Mesothelial cell of epicardium (in vitro differentiated cells): ENCODE measurements at regions not wholly inside any gene's neighbourhood (a gene's known extent, or its start where the extent isn't known, plus 50 kb on each side); places are given as distances from the start of the nearest gene placed in this dataset.
"Not testable (repeated sequence)": the region's sequence is repeated elsewhere in the genome, so short reads cannot be mapped to it uniquely, and the experiment has no call there.

Experiments used
- DNase-seq, 2 experiments: peaks; one replicate each; pipeline ENCODE4 v3.0.0; 2021; ENCODE audit warnings: low spot score in 2 of 2; ENCODE audit not compliant: unreplicated experiment in 2 of 2
- H3K27ac Mint-ChIP-seq: 2 replicates; pipeline ENCODE4 v1.8.0; 2021; ENCODE audit warnings: mixed read lengths
- H3K27me3 Mint-ChIP-seq: 2 replicates; pipeline ENCODE4 v1.8.0; 2021; ENCODE audit warnings: low read depth, mixed read lengths
- H3K36me3 Mint-ChIP-seq: 2 replicates; pipeline ENCODE4 v1.8.0; 2021; ENCODE audit warnings: mixed read lengths
- H3K4me1 Mint-ChIP-seq: 2 replicates; pipeline ENCODE4 v1.8.0; 2021; ENCODE audit warnings: mixed read lengths
- H3K4me3 Mint-ChIP-seq: 2 replicates; pipeline ENCODE4 v1.8.0; 2021; ENCODE audit warnings: mild to moderate bottlenecking, moderate library complexity, mixed read lengths
- H3K9me3 Mint-ChIP-seq: 2 replicates; pipeline ENCODE4 v1.8.0; 2021; ENCODE audit warnings: mixed read lengths
- CTCF ChIP-seq: fragments of 200-600 bp; sonication (generic); IDR thresholded peaks from one replicate; pipeline ENCODE4 v1.5.0; 2021; ENCODE audit warnings: antibody characterized with exemption; ENCODE audit not compliant: unreplicated experiment

- H3K9me3 Mint-ChIP-seq = peaks cover 7% of the 10 kb centered on the region
- H3K27me3 Mint-ChIP-seq = peaks cover 15% of the 10 kb centered on the region
- H3K4me3 Mint-ChIP-seq = no peak overlapping the region
- DNase-seq = no peak
- no peaks in the 10 kb centered on the region for H3K4me1 Mint-ChIP-seq
- H3K27ac Mint-ChIP-seq = no peak overlapping the region
- no peaks in the 10 kb centered on the region for H3K36me3 Mint-ChIP-seq
- no peak for TF ChIP-seq CTCF
Observed at GRCh38 chr1:224045556-224045955, 68.4 kb upstream of the FBXO28 start.

- no peak for TF ChIP-seq CTCF
- no peaks in the 10 kb centered on the region for H3K4me1 Mint-ChIP-seq
- H3K9me3 Mint-ChIP-seq = peaks cover 7% of the 10 kb centered on the region
- H3K27ac Mint-ChIP-seq = no peak overlapping the region
- no peak for DNase-seq
- H3K27me3 Mint-ChIP-seq = peaks cover 15% of the 10 kb centered on the region
- H3K4me3 Mint-ChIP-seq = no peak overlapping the region
- no peaks in the 10 kb centered on the region for H3K36me3 Mint-ChIP-seq
Observed at GRCh38 chr1:224044420-224044819, 69.5 kb upstream of the FBXO28 start.

GRCh38 chr1:224042557-224043118, 71.3 kb upstream of the FBXO28 start:
- peaks cover 15% of the 10 kb centered on the region for H3K27me3 Mint-ChIP-seq
- TF ChIP-seq CTCF = no peak
- no peaks in the 10 kb centered on the region for H3K36me3 Mint-ChIP-seq
- no peak for DNase-seq
- no peak overlapping the region for H3K27ac Mint-ChIP-seq
- H3K4me3 Mint-ChIP-seq = no peak overlapping the region
- H3K4me1 Mint-ChIP-seq = no peaks in the 10 kb centered on the region
- peaks cover under 1% of the 10 kb centered on the region for H3K9me3 Mint-ChIP-seq

- H3K36me3 Mint-ChIP-seq = no peaks in the 10 kb centered on the region
- DNase-seq = no peak
- no peaks in the 10 kb centered on the region for H3K4me1 Mint-ChIP-seq
- no peak overlapping the region for H3K27ac Mint-ChIP-seq
- TF ChIP-seq CTCF = no peak
- peaks cover 15% of the 10 kb centered on the region for H3K27me3 Mint-ChIP-seq
- H3K4me3 Mint-ChIP-seq = no peak overlapping the region
- H3K9me3 Mint-ChIP-seq = no peaks in the 10 kb centered on the region
Observed at GRCh38 chr1:224041032-224041431, 72.9 kb upstream of the FBXO28 start.

- not testable (repeated sequence) for H3K36me3 Mint-ChIP-seq, H3K27ac Mint-ChIP-seq, DNase-seq, H3K9me3 Mint-ChIP-seq, H3K4me3 Mint-ChIP-seq, H3K4me1 Mint-ChIP-seq
- peaks cover 15% of the 10 kb centered on the region for H3K27me3 Mint-ChIP-seq
Observed at GRCh38 chr1:224040423-224040822, 73.5 kb upstream of the FBXO28 start.

- not testable (repeated sequence) for H3K4me1 Mint-ChIP-seq, H3K36me3 Mint-ChIP-seq, H3K9me3 Mint-ChIP-seq, H3K4me3 Mint-ChIP-seq, DNase-seq, H3K27ac Mint-ChIP-seq
- peaks cover 15% of the 10 kb centered on the region for H3K27me3 Mint-ChIP-seq
Observed at GRCh38 chr1:224040006-224040405, 73.9 kb upstream of the FBXO28 start.

GRCh38 chr1:224038832-224039231, 75.1 kb upstream of the FBXO28 start:
- DNase-seq, H3K9me3 Mint-ChIP-seq, H3K4me1 Mint-ChIP-seq, H3K27ac Mint-ChIP-seq, H3K4me3 Mint-ChIP-seq, H3K36me3 Mint-ChIP-seq: not testable (repeated sequence)
- peaks cover 10% of the 10 kb centered on the region for H3K27me3 Mint-ChIP-seq

GRCh38 chr1:224037362-224037761, 76.5 kb upstream of the FBXO28 start:
- H3K27me3 Mint-ChIP-seq = peaks cover 12% of the 10 kb centered on the region
- H3K4me1 Mint-ChIP-seq, DNase-seq, H3K4me3 Mint-ChIP-seq, H3K9me3 Mint-ChIP-seq, H3K36me3 Mint-ChIP-seq, H3K27ac Mint-ChIP-seq: not testable (repeated sequence)

GRCh38 chr1:224032608-224033276, 81.2 kb upstream of the FBXO28 start:
- not testable (repeated sequence) for H3K27ac Mint-ChIP-seq, H3K36me3 Mint-ChIP-seq, H3K4me3 Mint-ChIP-seq, H3K9me3 Mint-ChIP-seq, H3K4me1 Mint-ChIP-seq, DNase-seq, H3K27me3 Mint-ChIP-seq

GRCh38 chr1:224031986-224032385, 81.9 kb upstream of the FBXO28 start:
- not testable (repeated sequence) for H3K9me3 Mint-ChIP-seq, H3K27ac Mint-ChIP-seq, H3K27me3 Mint-ChIP-seq, H3K4me1 Mint-ChIP-seq, H3K4me3 Mint-ChIP-seq, DNase-seq, H3K36me3 Mint-ChIP-seq
